Endothelial cell of hepatic sinusoid (primary cell): ENCODE measurements at regions not wholly inside any gene's neighbourhood (a gene's known extent, or its start where the extent isn't known, plus 50 kb on each side); places are given as distances from the start of the nearest gene placed in this dataset.

Experiments used
- in situ Hi-C: cut with HindIII; loops from 2 replicates; pipeline ENCODE4 v1.10.0; 2017; ENCODE audit warnings: low sequenced_read_pairs

GRCh38 chr10:129134371-129134770 lies 332.7 kb upstream of the MGMT start:
- in situ Hi-C loops = no loop called here

- in situ Hi-C loops = loop anchor here (5.0 kb wide), 1 partner anchor 102 kb away; no protein-coding TSS in a partner anchor
Measured at GRCh38 chr10:129135624-129136023, 331.4 kb upstream of the MGMT start.

- in situ Hi-C loops = loop anchor here (5.0 kb wide), 1 partner anchor 101 kb away; no protein-coding TSS in a partner anchor
Measured at GRCh38 chr10:129136074-129136473, 331.0 kb upstream of the MGMT start.

- in situ Hi-C loops = loop anchor here (5.0 kb wide), 1 partner anchor 100 kb away; no protein-coding TSS in a partner anchor
Measured at GRCh38 chr10:129136951-129137350, 330.1 kb upstream of the MGMT start.

- in situ Hi-C loops = no loop called here
Measured at GRCh38 chr10:129140921-129141885, 325.8 kb upstream of the MGMT start.

- in situ Hi-C loops = no loop called here
Measured at GRCh38 chr10:129151281-129151680, 315.8 kb upstream of the MGMT start.

GRCh38 chr10:129156406-129156805 lies 310.6 kb upstream of the MGMT start:
- in situ Hi-C loops = no loop called here

- in situ Hi-C loops = no loop called here
Measured at GRCh38 chr10:129157185-129157584, 309.9 kb upstream of the MGMT start.

GRCh38 chr10:129161150-129161549 lies 305.9 kb upstream of the MGMT start:
- in situ Hi-C loops = no loop called here

GRCh38 chr10:129163531-129163930 lies 303.5 kb upstream of the MGMT start:
- in situ Hi-C loops = no loop called here

GRCh38 chr10:129165076-129165720 lies 301.8 kb upstream of the MGMT start:
- in situ Hi-C loops = no loop called here

GRCh38 chr10:129165770-129166169 lies 301.3 kb upstream of the MGMT start:
- in situ Hi-C loops = no loop called here

- in situ Hi-C loops = no loop called here
Measured at GRCh38 chr10:129168660-129169059, 298.4 kb upstream of the MGMT start.

GRCh38 chr10:129169115-129169514 lies 297.9 kb upstream of the MGMT start:
- in situ Hi-C loops = no loop called here

GRCh38 chr10:129170812-129171211 lies 296.2 kb upstream of the MGMT start:
- in situ Hi-C loops = no loop called here

- in situ Hi-C loops = no loop called here
Measured at GRCh38 chr10:129171812-129172211, 295.2 kb upstream of the MGMT start.

GRCh38 chr10:129174232-129175014 lies 292.6 kb upstream of the MGMT start:
- in situ Hi-C loops = no loop called here

GRCh38 chr10:129179245-129179971 lies 287.6 kb upstream of the MGMT start:
- in situ Hi-C loops = no loop called here

GRCh38 chr10:129179972-129180678 lies 286.9 kb upstream of the MGMT start:
- in situ Hi-C loops = no loop called here

- in situ Hi-C loops = no loop called here
Measured at GRCh38 chr10:129184196-129184595, 282.8 kb upstream of the MGMT start.
